HEK293T (cell line): ENCODE measurements at regions not wholly inside any gene's neighbourhood (a gene's known extent, or its start where the extent isn't known, plus 50 kb on each side); places are given as distances from the start of the nearest gene placed in this dataset.

ENCODE experiments used
- ARNT ChIP-seq: fragments of 450-650 bp; IDR thresholded peaks from 2 replicates; pipeline ENCODE4 v1.6.1; 2017; ENCODE audit warnings: mild to moderate bottlenecking
- CTBP1 ChIP-seq: fragments of 450-650 bp; IDR thresholded peaks from 2 replicates; pipeline ENCODE4 v1.6.1; 2016; ENCODE audit warnings: borderline replicate concordance
- ELF4 ChIP-seq: fragments of 450-650 bp; IDR thresholded peaks from 2 replicates; pipeline ENCODE4 v1.6.1; 2017; ENCODE audit warnings: antibody characterized with exemption
- FOXK2 ChIP-seq: fragments of 450-650 bp; IDR thresholded peaks from 2 replicates; pipeline ENCODE4 v1.6.1; 2016; ENCODE audit warnings: mild to moderate bottlenecking
- FOXM1 ChIP-seq: fragments of 450-650 bp; IDR thresholded peaks from 2 replicates; pipeline ENCODE4 v1.6.1; 2017; ENCODE audit warnings: mild to moderate bottlenecking, borderline replicate concordance
- NFRKB ChIP-seq: fragments of 450-650 bp; IDR thresholded peaks from 2 replicates; pipeline ENCODE4 v1.6.1; 2016; ENCODE audit warnings: mild to moderate bottlenecking, moderate library complexity
- SP1 ChIP-seq: fragments of 450-650 bp; IDR thresholded peaks from 2 replicates; pipeline ENCODE4 v1.6.1; 2017
- TARDBP ChIP-seq: fragments of 450-650 bp; IDR thresholded peaks from 2 replicates; pipeline ENCODE4 v1.6.1; 2016
- ZNF384 ChIP-seq: fragments of 450-650 bp; IDR thresholded peaks from 2 replicates; pipeline ENCODE4 v1.6.1; 2016
- TF ChIP-seq, protein P1 (sequence below): fragments of 450-650 bp; IDR thresholded peaks from 2 replicates; pipeline ENCODE4 v1.6.1; 2016

DNA sequence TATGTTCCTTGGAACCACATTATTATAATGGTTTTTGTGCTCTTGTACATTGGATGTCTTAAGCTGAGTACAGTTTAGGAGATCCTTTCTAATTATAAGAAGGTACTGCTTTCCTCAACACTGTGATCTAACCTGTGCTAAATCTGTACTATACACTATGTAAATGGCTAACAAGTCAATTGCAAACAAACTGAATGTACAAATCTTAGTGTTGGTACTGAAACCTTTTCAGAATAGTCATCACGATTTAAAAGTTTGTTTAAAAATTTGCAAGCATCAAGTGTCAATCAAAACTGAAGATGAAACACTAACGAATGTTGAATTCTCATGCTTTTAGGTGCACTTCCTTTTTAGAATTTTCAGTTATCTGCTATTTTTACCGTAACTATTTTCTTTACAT lies 2090.4 kb upstream of the TENM3 start:
- TF ChIP-seq FOXM1 (no peak), ARNT (no peak), SP1 (no peak), TARDBP (no peak), CTBP1 (no peak), FOXK2 (no peak), ELF4 (no peak), NFRKB (no peak), ZNF384 (no peak)
- TF ChIP-seq, protein P1, sequence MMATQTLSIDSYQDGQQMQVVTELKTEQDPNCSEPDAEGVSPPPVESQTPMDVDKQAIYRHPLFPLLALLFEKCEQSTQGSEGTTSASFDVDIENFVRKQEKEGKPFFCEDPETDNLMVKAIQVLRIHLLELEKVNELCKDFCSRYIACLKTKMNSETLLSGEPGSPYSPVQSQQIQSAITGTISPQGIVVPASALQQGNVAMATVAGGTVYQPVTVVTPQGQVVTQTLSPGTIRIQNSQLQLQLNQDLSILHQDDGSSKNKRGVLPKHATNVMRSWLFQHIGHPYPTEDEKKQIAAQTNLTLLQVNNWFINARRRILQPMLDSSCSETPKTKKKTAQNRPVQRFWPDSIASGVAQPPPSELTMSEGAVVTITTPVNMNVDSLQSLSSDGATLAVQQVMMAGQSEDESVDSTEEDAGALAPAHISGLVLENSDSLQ, result no peak
